HG03565 (cell line): ENCODE measurements at regions not wholly inside any gene's neighbourhood (a gene's known extent, or its start where the extent isn't known, plus 50 kb on each side); places are given as distances from the start of the nearest gene placed in this dataset.

Experiments
- ATAC-seq: cut with Tn5 transposase; IDR thresholded peaks from one replicate; pipeline ENCODE4 v1.9.1; 2021; ENCODE audit warnings: mild to moderate bottlenecking, moderate library complexity; ENCODE audit not compliant: unreplicated experiment

DNA sequence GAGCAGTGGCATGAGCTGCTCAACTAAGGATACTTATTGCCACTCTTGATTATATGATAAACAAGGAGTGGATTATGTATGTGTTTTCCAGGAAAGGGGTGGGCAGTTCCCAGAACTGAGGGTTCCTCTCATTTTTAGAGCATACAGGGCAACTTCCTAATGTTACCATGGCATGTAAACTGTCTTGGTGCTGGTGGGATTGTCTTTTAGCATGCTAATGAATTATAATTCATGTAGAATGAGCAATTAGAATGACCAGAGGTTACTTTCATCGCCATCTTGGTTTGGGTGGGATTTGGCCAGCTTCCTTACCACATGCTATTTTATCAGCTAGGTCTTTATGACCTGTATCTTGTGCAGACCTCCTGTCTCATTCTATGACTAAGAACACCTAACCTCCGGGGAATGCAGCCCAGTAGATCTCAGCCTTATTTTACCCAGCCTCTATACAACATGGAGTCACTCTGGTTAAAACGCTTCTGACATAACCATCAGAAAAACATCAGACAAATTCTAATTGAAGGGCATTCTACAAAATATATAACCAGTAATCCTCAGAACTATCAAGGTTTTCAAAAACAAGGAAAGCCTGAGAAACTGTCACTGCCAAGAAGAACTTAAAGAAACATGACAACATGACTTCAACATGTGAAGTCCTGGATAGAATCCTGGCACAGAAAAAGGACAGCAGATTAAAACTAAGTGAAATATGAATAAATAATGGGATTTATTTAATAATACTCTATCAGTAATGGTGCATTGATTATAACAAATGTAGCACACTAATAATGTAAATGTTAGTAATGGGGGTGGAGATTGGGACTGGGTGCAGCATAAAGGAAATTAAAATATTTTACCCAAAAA is 365.0 kb downstream of the SEMA3D start:
- no peak for ATAC-seq

DNA sequence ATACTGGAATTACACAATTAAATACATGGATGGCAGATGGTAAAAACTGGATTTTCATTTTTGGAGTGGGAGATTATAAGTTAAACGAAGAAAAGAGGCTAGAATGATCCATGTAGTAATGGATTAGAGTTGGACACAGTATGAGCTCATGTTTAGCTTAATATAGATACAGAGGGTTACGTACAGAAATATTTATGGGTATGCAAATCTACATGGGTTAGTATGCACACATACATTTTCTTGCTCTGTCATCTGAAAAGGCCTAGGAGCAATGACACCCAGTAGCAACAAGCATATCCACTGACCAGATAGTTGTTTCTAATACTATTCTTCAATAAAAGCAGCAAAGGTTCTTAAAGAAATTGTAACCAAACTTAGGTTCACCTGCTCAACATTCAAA is 366.4 kb downstream of the SEMA3D start:
- no peak for ATAC-seq

- ATAC-seq, result no peak
These were observed 369.8 kb downstream of the SEMA3D start for GRCh38 chr7:84817016-84817415.

GRCh38 chr7:84813376-84813775 is 373.5 kb downstream of the SEMA3D start:
- no peak for ATAC-seq

DNA sequence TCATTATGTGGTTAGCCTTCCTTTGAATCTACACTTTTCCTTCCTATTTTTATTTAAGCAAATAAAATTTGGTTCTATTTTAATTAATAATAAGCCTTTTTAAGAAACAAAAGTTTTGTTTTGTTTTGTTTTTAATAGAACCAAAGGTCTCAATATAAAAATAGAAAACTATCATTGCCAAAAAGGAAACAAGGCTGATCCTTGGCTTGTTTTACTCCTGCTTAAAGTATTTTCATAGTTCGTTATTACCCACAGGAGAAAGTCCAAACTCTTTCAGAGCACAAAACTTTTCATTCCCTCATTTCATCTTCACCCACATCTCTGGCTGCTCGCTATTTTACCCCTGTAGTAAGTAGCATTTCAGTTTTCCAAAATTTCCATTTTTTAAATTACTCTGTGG is 374.8 kb downstream of the SEMA3D start:
- no peak for ATAC-seq

DNA sequence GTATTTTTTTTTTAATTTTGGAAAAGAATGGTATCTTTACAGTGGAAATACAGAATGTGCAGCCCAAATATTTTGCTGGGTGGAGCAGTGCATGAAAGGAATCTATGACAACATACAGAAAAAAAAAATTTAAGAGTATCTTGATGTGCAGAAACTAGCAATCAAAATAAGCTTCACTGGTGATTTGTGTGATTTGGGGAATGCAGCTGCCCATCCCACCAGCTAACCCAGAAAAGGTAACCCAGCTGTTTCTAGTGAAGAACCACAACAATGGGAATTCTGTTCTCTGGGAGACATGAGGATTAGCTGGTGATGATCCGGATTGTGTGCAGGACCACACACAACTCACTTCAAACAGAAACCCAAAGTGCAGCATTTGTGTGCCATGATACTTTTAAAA is 375.5 kb downstream of the SEMA3D start:
- ATAC-seq, result no peak

DNA sequence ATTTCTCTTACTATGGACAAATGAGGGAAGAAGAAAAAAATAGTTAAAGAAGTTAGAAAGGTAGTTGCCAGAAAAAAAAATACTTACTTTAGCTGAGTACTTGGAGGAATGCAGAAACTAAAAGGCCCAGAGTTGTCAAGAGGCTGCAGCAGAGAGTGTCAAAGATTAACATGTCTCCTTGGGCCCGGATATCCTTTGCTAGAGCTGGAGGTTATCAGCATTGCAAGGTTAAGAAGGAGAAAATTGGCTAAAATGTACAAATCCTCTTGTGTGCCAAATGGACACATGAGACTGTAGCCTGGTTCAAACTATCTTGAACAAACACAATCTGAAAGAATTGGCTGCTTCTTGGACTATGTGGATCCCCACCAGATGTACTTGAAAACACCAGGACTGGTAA is 377.0 kb downstream of the SEMA3D start:
- no peak for ATAC-seq

GRCh38 chr7:84803979-84804378 is 382.9 kb downstream of the SEMA3D start:
- ATAC-seq, result no peak

DNA sequence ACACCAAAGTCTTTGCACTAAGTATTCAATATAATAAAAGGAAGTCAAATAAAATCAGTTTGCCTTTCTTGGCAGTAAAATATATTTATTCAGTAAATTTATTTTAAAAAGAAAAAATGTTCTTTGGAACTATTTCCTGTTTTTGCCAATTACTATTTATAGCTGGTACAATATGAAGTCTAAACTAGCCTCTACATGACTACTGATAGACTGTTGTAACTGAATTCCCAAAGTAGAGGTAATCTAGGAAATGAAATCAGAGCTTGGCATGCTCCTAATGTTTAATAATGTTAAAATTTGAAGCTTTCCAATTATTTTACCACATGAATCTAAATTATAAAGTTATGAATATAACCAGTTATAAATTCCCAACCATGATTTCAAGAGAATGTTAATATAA is 385.5 kb downstream of the SEMA3D start:
- no peak for ATAC-seq

- no peak for ATAC-seq
These were observed 386.0 kb downstream of the SEMA3D start for GRCh38 chr7:84800846-84801245.

- no peak for ATAC-seq
These were observed 387.8 kb downstream of the SEMA3D start for GRCh38 chr7:84799106-84799505.

DNA sequence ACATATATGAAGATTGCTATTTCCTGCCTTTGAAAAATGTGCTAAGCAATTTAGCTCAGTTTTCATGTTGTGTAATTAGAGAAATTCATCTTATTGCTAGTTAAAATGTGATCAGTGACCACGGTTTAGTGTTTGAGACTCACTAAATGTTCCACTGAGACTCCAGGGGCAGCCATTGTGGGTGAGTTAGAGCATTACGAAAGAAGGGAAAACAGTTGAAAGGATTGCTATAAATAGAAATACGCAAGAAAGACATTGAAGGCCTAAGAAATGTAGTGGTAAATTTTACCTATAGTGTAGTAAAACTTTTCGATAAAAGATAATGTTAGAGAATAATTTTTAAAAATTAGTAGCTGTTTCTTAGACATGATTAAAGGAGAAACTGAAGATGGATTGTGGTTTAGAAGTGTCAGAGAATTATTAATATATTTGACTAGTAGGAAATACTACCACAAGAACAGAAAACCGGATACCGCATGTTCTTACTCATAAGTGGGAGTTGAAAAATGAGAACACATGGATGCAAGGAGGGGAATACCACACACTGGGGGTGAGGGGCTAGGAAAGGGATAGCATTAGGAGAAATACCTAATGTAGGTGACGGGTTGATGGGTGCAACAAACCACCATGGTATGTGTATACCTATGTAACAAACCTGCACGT is 394.5 kb downstream of the SEMA3D start:
- ATAC-seq, result no peak

DNA sequence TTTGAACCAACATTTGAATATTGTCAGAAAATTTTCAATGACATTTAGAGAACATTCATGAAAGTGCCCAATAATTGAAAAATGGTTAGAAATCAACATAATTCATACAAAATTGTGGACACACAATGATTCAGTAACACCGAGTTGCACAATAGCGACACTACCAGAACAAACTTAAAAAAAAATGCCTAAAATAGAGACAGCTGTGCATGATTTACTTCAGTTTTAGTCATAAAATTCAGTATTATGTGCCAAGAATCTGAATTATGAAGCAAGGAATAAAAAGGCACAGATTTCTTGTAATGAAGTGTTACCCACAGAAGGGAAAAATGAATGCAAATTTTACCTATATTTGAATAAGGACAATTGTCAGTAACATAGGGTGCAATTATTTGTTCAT is 396.0 kb downstream of the SEMA3D start:
- no peak for ATAC-seq

- no peak for ATAC-seq
These were observed 400.8 kb downstream of the SEMA3D start for GRCh38 chr7:84786073-84786472.

- no peak for ATAC-seq
These were observed 402.4 kb downstream of the SEMA3D start for GRCh38 chr7:84784450-84784849.

DNA sequence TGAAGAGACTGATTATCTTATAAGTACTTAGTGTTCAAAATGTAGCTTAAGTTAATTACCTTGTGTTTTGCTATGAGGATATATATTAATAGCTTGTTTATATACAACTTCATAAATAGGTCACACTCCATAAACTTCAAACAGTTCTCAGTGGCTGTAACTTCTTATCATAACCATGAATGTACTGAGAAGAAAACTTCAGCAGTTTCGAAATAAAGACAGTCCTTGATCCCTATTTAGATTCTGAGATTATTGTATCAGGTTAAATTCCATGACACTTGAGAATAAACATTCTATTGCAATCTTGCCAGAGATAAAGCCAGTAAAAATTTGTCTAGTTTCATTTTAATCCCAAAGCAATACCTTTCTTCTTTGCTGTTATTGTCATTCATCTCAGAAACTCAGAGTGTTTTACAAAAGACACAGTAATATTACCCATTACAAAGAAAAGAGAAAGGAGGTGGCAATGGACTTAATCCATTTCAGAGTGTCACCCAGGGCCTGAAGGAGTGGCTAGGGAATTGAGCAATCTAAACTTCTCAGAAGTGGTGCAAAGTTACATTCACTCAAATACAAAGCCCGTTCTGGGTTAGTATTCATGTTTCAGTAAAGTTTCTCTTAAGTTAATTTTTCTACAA is 403.6 kb downstream of the SEMA3D start:
- ATAC-seq, result no peak

DNA sequence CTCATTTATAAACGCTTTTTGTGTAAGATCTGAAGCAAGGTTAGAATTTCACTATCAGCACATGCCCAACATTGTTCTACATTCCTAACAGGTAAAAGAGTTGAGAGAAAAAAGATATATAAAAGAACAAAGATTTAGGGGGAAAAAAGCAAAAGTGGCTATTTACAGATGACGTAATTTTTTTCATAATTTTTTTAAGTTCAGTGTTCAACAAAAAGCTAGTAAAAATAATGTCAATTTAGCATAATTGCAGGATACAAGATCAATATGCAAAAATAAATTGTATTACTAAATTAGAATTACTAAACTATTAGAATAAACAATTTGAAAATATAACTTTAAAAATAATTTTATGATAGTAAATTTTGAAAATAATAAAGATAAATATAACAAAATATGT is 405.0 kb downstream of the SEMA3D start:
- ATAC-seq, result no peak

- ATAC-seq, result no peak
These were observed 406.4 kb downstream of the SEMA3D start for GRCh38 chr7:84780158-84781124.

GRCh38 chr7:84757761-84758160 is 429.1 kb downstream of the SEMA3D start:
- no peak for ATAC-seq

- ATAC-seq, result no peak
These were observed 440.5 kb downstream of the SEMA3D start for GRCh38 chr7:84746353-84746752.

DNA sequence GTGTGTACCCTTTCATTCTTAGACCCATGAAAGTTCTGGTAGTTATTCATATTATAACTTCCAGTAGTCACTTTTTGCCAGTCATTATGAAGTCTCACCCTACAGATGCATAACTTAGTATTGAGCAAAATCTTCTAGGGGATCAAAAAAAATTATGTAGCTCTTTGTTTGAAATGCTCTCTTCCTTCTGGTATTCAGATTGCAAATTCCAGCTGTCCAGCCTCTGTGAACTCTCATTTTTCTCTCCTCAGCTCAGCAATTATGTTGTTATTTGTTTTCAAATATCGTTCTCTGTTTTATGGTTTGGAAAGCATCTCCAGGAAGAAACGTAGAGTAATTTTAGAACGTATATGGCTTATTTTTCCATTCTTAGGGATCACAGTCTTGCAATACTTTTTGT is 442.5 kb downstream of the SEMA3D start:
- no peak for ATAC-seq
